ENCODE measurements at regions not wholly inside any gene's neighbourhood (a gene's known extent, or its start where the extent isn't known, plus 50 kb on each side); places are given as distances from the start of the nearest gene placed in this dataset.

DNA sequence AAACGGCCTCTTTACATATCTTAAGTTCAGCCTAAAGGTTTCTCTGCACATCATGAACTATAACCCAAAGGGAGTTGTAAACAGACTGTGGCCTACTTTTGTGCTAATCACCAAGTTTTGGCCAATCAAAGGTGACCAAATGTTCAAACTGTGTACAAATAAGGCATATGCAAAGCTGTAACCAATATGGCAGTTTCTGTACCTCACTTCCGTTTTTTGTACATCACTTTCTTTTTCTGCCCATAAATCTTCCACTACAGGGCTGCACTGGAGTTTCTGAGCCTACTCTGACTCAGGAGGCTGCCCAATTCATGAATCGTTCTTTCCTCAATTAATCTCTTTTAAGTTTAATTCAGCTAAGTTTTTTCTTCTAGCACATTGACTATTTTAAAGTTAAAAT, 318.7 kb downstream of the SLC7A11 start:
- TF ChIP-seq, protein P1, sequence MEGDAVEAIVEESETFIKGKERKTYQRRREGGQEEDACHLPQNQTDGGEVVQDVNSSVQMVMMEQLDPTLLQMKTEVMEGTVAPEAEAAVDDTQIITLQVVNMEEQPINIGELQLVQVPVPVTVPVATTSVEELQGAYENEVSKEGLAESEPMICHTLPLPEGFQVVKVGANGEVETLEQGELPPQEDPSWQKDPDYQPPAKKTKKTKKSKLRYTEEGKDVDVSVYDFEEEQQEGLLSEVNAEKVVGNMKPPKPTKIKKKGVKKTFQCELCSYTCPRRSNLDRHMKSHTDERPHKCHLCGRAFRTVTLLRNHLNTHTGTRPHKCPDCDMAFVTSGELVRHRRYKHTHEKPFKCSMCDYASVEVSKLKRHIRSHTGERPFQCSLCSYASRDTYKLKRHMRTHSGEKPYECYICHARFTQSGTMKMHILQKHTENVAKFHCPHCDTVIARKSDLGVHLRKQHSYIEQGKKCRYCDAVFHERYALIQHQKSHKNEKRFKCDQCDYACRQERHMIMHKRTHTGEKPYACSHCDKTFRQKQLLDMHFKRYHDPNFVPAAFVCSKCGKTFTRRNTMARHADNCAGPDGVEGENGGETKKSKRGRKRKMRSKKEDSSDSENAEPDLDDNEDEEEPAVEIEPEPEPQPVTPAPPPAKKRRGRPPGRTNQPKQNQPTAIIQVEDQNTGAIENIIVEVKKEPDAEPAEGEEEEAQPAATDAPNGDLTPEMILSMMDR (IDR thresholded peaks at IDR 0.05), result no peak
- TF ChIP-seq, protein P2, sequence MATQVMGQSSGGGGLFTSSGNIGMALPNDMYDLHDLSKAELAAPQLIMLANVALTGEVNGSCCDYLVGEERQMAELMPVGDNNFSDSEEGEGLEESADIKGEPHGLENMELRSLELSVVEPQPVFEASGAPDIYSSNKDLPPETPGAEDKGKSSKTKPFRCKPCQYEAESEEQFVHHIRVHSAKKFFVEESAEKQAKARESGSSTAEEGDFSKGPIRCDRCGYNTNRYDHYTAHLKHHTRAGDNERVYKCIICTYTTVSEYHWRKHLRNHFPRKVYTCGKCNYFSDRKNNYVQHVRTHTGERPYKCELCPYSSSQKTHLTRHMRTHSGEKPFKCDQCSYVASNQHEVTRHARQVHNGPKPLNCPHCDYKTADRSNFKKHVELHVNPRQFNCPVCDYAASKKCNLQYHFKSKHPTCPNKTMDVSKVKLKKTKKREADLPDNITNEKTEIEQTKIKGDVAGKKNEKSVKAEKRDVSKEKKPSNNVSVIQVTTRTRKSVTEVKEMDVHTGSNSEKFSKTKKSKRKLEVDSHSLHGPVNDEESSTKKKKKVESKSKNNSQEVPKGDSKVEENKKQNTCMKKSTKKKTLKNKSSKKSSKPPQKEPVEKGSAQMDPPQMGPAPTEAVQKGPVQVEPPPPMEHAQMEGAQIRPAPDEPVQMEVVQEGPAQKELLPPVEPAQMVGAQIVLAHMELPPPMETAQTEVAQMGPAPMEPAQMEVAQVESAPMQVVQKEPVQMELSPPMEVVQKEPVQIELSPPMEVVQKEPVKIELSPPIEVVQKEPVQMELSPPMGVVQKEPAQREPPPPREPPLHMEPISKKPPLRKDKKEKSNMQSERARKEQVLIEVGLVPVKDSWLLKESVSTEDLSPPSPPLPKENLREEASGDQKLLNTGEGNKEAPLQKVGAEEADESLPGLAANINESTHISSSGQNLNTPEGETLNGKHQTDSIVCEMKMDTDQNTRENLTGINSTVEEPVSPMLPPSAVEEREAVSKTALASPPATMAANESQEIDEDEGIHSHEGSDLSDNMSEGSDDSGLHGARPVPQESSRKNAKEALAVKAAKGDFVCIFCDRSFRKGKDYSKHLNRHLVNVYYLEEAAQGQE (IDR thresholded peaks at IDR 0.05; ENCODE audit: insufficient read depth in 1 of 2, low read depth in 2 of 2, low read length in 1 of 2), result no peak

All from Panc1 (cell line).